ENCODE measurements at regions not wholly inside any gene's neighbourhood (a gene's known extent, or its start where the extent isn't known, plus 50 kb on each side); places are given as distances from the start of the nearest gene placed in this dataset.

- ChIA-PET CTCF (interaction anchor here (0.7 to 1.5 kb wide), 2 partner anchors 10 to 675 kb away, joined by 3 to 4 read pairs; no protein-coding TSS in a partner anchor), POLR2A (no interaction called here)
- Histone ChIP-seq H3K27me3 (ENCODE audit: control insufficient read depth, insufficient read depth, low read length) (peaks cover 8% of the 10 kb centered on the region), H3K4me3 (ENCODE audit: low read depth, low read length) (no peak overlapping the region), H3K27ac (ENCODE audit: low read depth, low read length) (no peak overlapping the region), H3K9me3 (ENCODE audit: control insufficient read depth, insufficient read depth, low read length) (no peaks in the 10 kb centered on the region)
- TF ChIP-seq, protein P1, sequence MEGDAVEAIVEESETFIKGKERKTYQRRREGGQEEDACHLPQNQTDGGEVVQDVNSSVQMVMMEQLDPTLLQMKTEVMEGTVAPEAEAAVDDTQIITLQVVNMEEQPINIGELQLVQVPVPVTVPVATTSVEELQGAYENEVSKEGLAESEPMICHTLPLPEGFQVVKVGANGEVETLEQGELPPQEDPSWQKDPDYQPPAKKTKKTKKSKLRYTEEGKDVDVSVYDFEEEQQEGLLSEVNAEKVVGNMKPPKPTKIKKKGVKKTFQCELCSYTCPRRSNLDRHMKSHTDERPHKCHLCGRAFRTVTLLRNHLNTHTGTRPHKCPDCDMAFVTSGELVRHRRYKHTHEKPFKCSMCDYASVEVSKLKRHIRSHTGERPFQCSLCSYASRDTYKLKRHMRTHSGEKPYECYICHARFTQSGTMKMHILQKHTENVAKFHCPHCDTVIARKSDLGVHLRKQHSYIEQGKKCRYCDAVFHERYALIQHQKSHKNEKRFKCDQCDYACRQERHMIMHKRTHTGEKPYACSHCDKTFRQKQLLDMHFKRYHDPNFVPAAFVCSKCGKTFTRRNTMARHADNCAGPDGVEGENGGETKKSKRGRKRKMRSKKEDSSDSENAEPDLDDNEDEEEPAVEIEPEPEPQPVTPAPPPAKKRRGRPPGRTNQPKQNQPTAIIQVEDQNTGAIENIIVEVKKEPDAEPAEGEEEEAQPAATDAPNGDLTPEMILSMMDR (IDR thresholded peaks at IDR 0.05; ENCODE audit: low read depth, low read length), result no peak
- DNase-seq (ENCODE audit: low read depth, low spot score), result no peak
Observed at GRCh38 chr13:31905961-31906360, 125.6 kb upstream of the FRY start.

DNA sequence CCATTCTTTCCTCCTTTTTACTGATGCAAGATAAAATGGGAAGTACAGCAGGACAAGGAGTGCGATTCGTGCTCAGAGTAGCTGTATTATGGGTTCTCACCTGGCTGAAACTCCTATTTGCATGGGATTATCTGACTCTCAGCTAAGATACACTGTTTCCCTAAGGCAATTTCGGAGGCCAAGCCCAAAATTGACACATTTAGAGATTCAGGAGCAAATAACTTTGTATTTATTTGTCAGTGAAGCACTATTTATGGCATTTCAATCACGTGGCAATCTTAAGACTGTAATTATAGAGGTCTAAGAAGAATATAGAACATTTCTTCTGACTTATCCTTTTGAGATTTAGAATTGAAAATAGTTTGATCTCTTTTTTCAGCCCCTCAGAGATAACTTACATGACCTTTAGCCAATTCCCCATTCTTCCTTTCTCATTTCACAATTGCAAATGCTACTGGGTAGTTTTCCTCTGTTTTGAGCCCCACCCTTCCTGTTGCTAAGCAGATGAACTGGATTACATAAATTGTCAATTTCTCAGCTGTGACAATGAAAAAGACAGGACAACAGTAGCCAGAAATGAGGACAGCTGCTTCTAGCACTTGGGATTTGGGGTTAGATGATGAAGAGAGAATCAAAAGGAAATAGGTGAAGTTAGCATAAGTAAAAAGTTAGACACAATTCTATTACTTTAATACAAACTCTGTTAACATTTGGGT lies 122.7 kb upstream of the FRY start:
- ChIA-PET CTCF (interaction anchor here (0.6 to 3.0 kb wide), 61 partner anchors 7 to 775 kb away, joined by 3 to 70 read pairs (median 6); partner anchors contain the start of genes BRCA2, FRY, N4BP2L1 and ZAR1L), POLR2A (interaction anchor here (1.1 kb wide), 1 partner anchor 48 kb away, joined by 3 read pairs; no protein-coding TSS in a partner anchor)
- Histone ChIP-seq H3K4me3 (ENCODE audit: low read depth, low read length) (no peak overlapping the region), H3K27ac (ENCODE audit: low read depth, low read length) (no peak overlapping the region), H3K27me3 (ENCODE audit: control insufficient read depth, insufficient read depth, low read length) (peaks cover 8% of the 10 kb centered on the region), H3K9me3 (ENCODE audit: control insufficient read depth, insufficient read depth, low read length) (no peaks in the 10 kb centered on the region)
- DNase-seq (ENCODE audit: low read depth, low spot score), result no peak
- TF ChIP-seq, protein P1 (IDR thresholded peaks at IDR 0.05; ENCODE audit: low read depth, low read length), result no peak

- DNase-seq (ENCODE audit: low read depth, low spot score), result peak; percentile 42
- Histone ChIP-seq H3K27me3 (ENCODE audit: control insufficient read depth, insufficient read depth, low read length) (peaks cover 8% of the 10 kb centered on the region), H3K4me3 (ENCODE audit: low read depth, low read length) (no peak overlapping the region), H3K27ac (ENCODE audit: low read depth, low read length) (no peak overlapping the region), H3K9me3 (ENCODE audit: control insufficient read depth, insufficient read depth, low read length) (no peaks in the 10 kb centered on the region)
- ChIA-PET POLR2A (interaction anchor here (0.5 to 1.3 kb wide), 4 partner anchors 20 to 671 kb away, joined by 3 to 6 read pairs (median 3); no protein-coding TSS in a partner anchor), CTCF (interaction anchor here (0.5 to 3.0 kb wide), 128 partner anchors 8 to 1773 kb away, joined by 3 to 70 read pairs (median 5); partner anchors contain the start of genes BRCA2, FRY, N4BP2L1 and N4BP2L2)
- TF ChIP-seq, protein P1 (IDR thresholded peaks at IDR 0.05; ENCODE audit: low read depth, low read length), result peak; percentile 85
Observed at GRCh38 chr13:31909864-31910551, 121.6 kb upstream of the FRY start.

- Histone ChIP-seq H3K27me3 (ENCODE audit: control insufficient read depth, insufficient read depth, low read length) (peaks cover 8% of the 10 kb centered on the region), H3K27ac (ENCODE audit: low read depth, low read length) (no peak overlapping the region), H3K9me3 (ENCODE audit: control insufficient read depth, insufficient read depth, low read length) (no peaks in the 10 kb centered on the region), H3K4me3 (ENCODE audit: low read depth, low read length) (no peak overlapping the region)
- no peak for DNase-seq (ENCODE audit: low read depth, low spot score)
- ChIA-PET CTCF (interaction anchor here (0.6 to 3.0 kb wide), 105 partner anchors 9 to 1773 kb away, joined by 3 to 70 read pairs (median 6); partner anchors contain the start of genes BRCA2, FRY, N4BP2L1 and N4BP2L2), POLR2A (interaction anchor here (0.5 to 1.3 kb wide), 2 partner anchors 485 to 670 kb away, joined by 3 to 6 read pairs; no protein-coding TSS in a partner anchor)
- TF ChIP-seq, protein P1 (IDR thresholded peaks at IDR 0.05; ENCODE audit: low read depth, low read length), result no peak
Observed at GRCh38 chr13:31910633-31911032, 120.9 kb upstream of the FRY start.
